ENCODE measurements at regions not wholly inside any gene's neighbourhood (a gene's known extent, or its start where the extent isn't known, plus 50 kb on each side); places are given as distances from the start of the nearest gene placed in this dataset.

DNA sequence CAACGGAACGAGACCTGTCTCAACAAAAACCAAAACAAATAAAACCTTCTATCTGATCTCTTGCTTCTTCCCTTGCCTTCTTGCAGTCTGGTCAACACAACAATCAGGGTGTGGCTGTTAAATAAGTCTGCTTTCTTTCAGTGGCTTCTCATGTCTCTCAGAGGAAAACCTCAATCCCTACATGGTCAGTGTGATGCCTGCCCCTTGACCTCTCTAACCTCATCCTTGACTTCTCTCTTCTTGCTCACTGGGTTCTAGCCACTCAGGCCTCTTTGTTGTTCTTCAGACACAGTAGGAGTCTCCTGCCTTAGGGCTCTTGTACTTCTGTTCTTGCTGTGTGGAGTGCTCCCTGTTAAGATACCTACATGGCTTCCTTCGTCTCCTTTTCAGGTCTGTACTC, 220.4 kb downstream of the SDHAF3 start:
- TF ChIP-seq CTCF (IDR thresholded peaks at IDR 0.05) = no peak
- TF ChIP-seq ZFX (IDR thresholded peaks at IDR 0.05; ENCODE audit: borderline replicate concordance) = no peak
